ENCODE measurements at regions not wholly inside any gene's neighbourhood (a gene's known extent, or its start where the extent isn't known, plus 50 kb on each side); places are given as distances from the start of the nearest gene placed in this dataset.

- H3F3A ChIP-seq (replicated peaks; ENCODE audit: low read depth), result no peaks in the 10 kb centered on the region
- no peak for DNase-seq (ENCODE audit: low spot score)
Observed at GRCh38 chr17:71213936-71214335, 906.9 kb upstream of the SOX9 start.

More at GRCh38 chr17:71213936-71214335, 906.9 kb upstream of the SOX9 start:
- Histone ChIP-seq H3K4me3 (no peak overlapping the region), H4K20me1 (replicated peaks; ENCODE audit: insufficient read depth) (no peaks in the 10 kb centered on the region), H3K4me2 (no peak overlapping the region), H3K27me3 (ENCODE audit: insufficient read depth) (no peaks in the 10 kb centered on the region), H3K79me2 (replicated peaks; ENCODE audit: insufficient read depth) (no peaks in the 10 kb centered on the region), H3K36me3 (ENCODE audit: insufficient read depth) (0 out of 2 replicates have a peak, but pooled peaks cover 3% of the 10 kb centered on the region), H2AFZ (no peak overlapping the region), H3K27ac (ENCODE audit: low read depth) (no peak overlapping the region), H3K9me2 (ENCODE audit: insufficient read depth) (no peaks in the 10 kb centered on the region), H3K4me1 (ENCODE audit: insufficient read depth) (no peaks in the 10 kb centered on the region)
- H3K27me3 Mint-ChIP-seq (ENCODE audit: insufficient read depth, low read depth, poor library complexity), result no peaks in the 10 kb centered on the region
- no peak overlapping the region for H3K4me3 Mint-ChIP-seq
- no peak for ATAC-seq
- no peaks in the 10 kb centered on the region for H3K4me1 Mint-ChIP-seq
- peaks cover 8% of the 10 kb centered on the region; the same call in 2 of the 3 replicates for H3K36me3 Mint-ChIP-seq (ENCODE audit: low read depth)
- H3K9me3 Mint-ChIP-seq, result peaks cover 5% of the 10 kb centered on the region; the same call in 2 of the 3 replicates
- TF ChIP-seq ETS1 (IDR thresholded peaks at IDR 0.05), result no peak
- no peak for TF ChIP-seq POLR2AphosphoS5 (IDR thresholded peaks at IDR 0.05; ENCODE audit: low read depth)
- no peak for TF ChIP-seq REST (IDR thresholded peaks at IDR 0.05; ENCODE audit: unreplicated experiment)
- TF ChIP-seq EZH2phosphoT487 (IDR thresholded peaks at IDR 0.05; ENCODE audit: unreplicated experiment), result no peak
- TF ChIP-seq ZNF331 (CRISPR knock-in tag; IDR thresholded peaks at IDR 0.05; ENCODE audit: low read depth), result no peak
- TF ChIP-seq EZH2 (IDR thresholded peaks at IDR 0.05; ENCODE audit: low read depth, unreplicated experiment), result no peak
- no peak for TF ChIP-seq JUNB (IDR thresholded peaks at IDR 0.05; ENCODE audit: unreplicated experiment)
- TF ChIP-seq NANOG (IDR thresholded peaks at IDR 0.05; ENCODE audit: borderline replicate concordance), result no peak
- no peak for TF ChIP-seq STAT1 (IDR thresholded peaks at IDR 0.05; ENCODE audit: unreplicated experiment)
- TF ChIP-seq ZNF114 (CRISPR knock-in tag; IDR thresholded peaks at IDR 0.05), result no peak
- TF ChIP-seq ZNF462 (CRISPR knock-in tag; IDR thresholded peaks at IDR 0.05), result no peak
- no peak for TF ChIP-seq CREB1 (CRISPR knock-in tag; IDR thresholded peaks at IDR 0.05; ENCODE audit: low read depth)
- no peak for TF ChIP-seq CTCF (conservative IDR thresholded peaks at IDR 0.05; ENCODE audit: low read depth in 2 of 2)
- H3K27ac Mint-ChIP-seq, result no peak overlapping the region

Data from GM23338 (cell line).